Upper lobe of right lung (tissue), 1 donor: ENCODE measurements at regions not wholly inside any gene's neighbourhood (a gene's known extent, or its start where the extent isn't known, plus 50 kb on each side); places are given as distances from the start of the nearest gene placed in this dataset.
"Not testable (repeated sequence)": the region's sequence is repeated elsewhere in the genome, so short reads cannot be mapped to it uniquely, and the experiment has no call there.

ENCODE experiments used
- ATAC-seq: fragments of 200-7000 bp; cut with Tn5 transposase; one replicate; pipeline ENCODE4 v1.9.1; 2020; ENCODE audit warnings: mild to moderate bottlenecking, moderate library complexity
- DNase-seq: peaks from one replicate; pipeline ENCODE4 v3.0.0-alpha.2; 2020
- H3K27ac ChIP-seq: fragments of 200-600 bp; one replicate; pipeline ENCODE4 v1.8.0; 2022
- H3K27me3 ChIP-seq: fragments of 200-600 bp; one replicate; pipeline ENCODE4 v1.8.0; 2022; ENCODE audit warnings: mild to moderate bottlenecking
- H3K36me3 ChIP-seq: fragments of 200-600 bp; one replicate; pipeline ENCODE4 v1.8.0; 2022
- H3K4me1 ChIP-seq: fragments of 200-600 bp; one replicate; pipeline ENCODE4 v1.8.0; 2022
- H3K4me3 ChIP-seq: fragments of 200-600 bp; one replicate; pipeline ENCODE4 v1.8.0; 2022; ENCODE audit warnings: mild to moderate bottlenecking
- H3K9me3 ChIP-seq: fragments of 200-600 bp; one replicate; pipeline ENCODE4 v1.8.0; 2022
- intact Hi-C: fragments of 100-400 bp; cut with DNase I; formaldehyde crosslinking; loops from one replicate; pipeline ENCODE4 v1.11.0; 2022
- TF ChIP-seq, protein P1 (sequence below): fragments of 200-600 bp; IDR thresholded peaks from one replicate; pipeline ENCODE4 v1.8.0; 2022; ENCODE audit warnings: antibody characterized with exemption
- donor health status: DM: no; HTN: yes; CAD: no; lungs with severe emphysema.

DNA sequence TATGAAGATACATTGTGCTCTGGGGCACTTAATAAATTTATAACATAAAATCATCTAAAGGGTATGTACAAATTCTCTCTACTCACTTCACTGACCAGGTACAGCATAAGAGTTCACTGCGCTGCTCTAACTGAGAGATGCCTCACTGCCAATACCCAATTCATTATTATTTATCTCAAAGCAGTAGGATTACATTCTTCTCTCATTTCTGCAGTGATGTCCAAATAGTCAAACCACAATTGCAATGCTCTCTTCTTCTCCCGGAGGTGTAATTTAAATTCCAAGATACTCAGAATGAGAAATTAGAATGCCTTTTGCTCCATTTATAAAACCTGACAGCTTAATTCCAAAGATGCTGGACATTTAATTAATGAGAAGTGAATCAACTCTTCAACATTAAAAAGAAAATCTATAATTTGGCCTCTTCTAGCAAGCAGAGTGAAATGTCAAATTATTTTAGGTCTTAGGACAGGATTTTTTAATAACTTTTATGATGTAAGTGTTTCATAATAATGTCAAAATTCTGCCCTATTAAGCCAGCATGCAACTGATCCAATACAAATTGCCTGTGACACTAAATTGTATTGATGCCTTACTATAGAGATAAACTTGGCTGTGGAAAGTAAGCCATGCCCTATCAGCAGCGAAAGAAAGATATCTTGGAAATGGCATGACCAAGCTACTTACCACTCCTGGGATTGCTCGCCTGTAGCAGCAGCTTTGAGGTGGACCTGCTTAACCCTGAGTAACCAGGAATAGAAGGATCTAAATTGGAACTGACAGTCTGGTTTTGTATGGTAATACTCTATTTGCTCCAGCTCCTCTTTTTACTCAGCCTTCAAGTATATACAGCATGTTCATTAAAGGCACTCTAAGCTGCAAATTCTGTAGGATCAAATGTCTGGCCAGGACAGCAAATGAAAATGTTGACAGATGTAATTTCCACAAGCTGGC lies 374.2 kb upstream of the TYRP1 start:
- Histone ChIP-seq H3K4me1 (no peaks in the 10 kb centered on the region), H3K9me3 (no peaks in the 10 kb centered on the region), H3K27ac (no peak overlapping the region), H3K27me3 (no peaks in the 10 kb centered on the region), H3K36me3 (no peaks in the 10 kb centered on the region), H3K4me3 (no peak overlapping the region)
- TF ChIP-seq, protein P1, sequence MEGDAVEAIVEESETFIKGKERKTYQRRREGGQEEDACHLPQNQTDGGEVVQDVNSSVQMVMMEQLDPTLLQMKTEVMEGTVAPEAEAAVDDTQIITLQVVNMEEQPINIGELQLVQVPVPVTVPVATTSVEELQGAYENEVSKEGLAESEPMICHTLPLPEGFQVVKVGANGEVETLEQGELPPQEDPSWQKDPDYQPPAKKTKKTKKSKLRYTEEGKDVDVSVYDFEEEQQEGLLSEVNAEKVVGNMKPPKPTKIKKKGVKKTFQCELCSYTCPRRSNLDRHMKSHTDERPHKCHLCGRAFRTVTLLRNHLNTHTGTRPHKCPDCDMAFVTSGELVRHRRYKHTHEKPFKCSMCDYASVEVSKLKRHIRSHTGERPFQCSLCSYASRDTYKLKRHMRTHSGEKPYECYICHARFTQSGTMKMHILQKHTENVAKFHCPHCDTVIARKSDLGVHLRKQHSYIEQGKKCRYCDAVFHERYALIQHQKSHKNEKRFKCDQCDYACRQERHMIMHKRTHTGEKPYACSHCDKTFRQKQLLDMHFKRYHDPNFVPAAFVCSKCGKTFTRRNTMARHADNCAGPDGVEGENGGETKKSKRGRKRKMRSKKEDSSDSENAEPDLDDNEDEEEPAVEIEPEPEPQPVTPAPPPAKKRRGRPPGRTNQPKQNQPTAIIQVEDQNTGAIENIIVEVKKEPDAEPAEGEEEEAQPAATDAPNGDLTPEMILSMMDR, result no peak
- DNase-seq, result no peak
- intact Hi-C loops, result no loop called here
- no peak for ATAC-seq

DNA sequence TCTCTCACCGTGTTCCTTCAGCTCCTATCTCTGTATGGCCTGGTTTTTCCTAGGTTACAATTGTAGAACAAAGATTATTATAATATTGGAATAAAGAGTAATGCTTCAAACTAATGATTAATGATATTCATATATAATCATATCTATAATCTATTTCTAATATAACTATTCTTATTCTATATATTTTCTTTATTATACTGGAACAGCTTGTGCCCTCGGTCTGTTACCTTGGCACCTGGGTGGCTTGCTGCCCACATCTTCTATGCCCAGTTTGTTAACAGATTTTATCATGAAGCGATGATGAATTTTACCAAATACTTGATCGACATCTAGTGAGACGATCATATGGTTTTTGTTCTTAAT lies 363.6 kb upstream of the TYRP1 start:
- no peak for ATAC-seq
- intact Hi-C loops, result no loop called here

DNA sequence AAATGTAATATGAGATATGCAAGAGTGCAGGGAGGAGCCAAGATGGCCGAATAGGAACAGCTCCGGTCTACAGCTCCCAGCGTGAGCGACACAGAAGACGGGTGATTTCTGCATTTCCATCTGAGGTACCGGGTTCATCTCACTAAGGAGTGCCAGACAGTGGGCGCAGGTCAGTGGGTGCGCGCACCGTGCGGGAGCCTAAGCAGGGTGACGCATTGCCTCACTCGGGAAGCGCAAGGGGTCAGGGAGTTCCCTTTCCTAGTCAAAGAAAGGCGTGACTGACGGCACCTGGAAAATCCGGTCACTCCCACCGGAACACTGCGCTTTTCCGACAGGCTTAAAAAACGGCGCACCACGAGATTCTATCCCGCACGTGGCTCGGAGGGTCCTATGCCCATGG lies 359.2 kb upstream of the TYRP1 start:
- intact Hi-C loops, ATAC-seq, H3K4me3 ChIP-seq, H3K27me3 ChIP-seq, H3K9me3 ChIP-seq, H3K36me3 ChIP-seq, H3K27ac ChIP-seq, DNase-seq, H3K4me1 ChIP-seq: not testable (repeated sequence)

More for the DNA sequence above, 363.6 kb upstream of the TYRP1 start:
- H3K36me3 ChIP-seq, result no peaks in the 10 kb centered on the region
- H3K27ac ChIP-seq, result no peak overlapping the region
- no peak overlapping the region for H3K4me3 ChIP-seq
- TF ChIP-seq, protein P1, result no peak
- H3K27me3 ChIP-seq, result no peaks in the 10 kb centered on the region
- H3K9me3 ChIP-seq, result no peaks in the 10 kb centered on the region
- H3K4me1 ChIP-seq, result no peaks in the 10 kb centered on the region
- DNase-seq, result no peak

DNA sequence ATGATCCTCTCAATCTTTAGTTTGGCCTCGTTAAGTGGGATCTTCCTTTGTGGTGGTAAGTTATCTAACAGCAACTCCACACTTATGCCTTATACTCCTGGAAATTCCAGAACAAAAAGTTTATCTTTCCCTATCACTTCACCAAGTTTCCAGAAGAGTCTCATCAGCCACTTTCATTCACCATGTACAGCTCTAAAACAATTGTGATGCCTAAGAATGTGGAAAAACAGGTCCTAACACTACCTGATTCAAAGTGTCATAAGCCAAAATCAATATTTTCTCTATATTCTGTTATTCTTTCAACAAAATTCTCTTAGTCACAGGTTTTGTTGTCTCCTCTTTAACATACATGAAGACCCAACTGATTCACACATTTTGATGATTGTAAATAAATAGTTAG lies 342.4 kb upstream of the TYRP1 start:
- DNase-seq (no peak), ATAC-seq (no peak)
- intact Hi-C loops, result no loop called here
- Histone ChIP-seq H3K27ac (no peak overlapping the region), H3K27me3 (no peaks in the 10 kb centered on the region), H3K4me1 (no peaks in the 10 kb centered on the region), H3K36me3 (no peaks in the 10 kb centered on the region), H3K4me3 (no peak overlapping the region), H3K9me3 (no peaks in the 10 kb centered on the region)
- TF ChIP-seq, protein P1, result no peak

DNA sequence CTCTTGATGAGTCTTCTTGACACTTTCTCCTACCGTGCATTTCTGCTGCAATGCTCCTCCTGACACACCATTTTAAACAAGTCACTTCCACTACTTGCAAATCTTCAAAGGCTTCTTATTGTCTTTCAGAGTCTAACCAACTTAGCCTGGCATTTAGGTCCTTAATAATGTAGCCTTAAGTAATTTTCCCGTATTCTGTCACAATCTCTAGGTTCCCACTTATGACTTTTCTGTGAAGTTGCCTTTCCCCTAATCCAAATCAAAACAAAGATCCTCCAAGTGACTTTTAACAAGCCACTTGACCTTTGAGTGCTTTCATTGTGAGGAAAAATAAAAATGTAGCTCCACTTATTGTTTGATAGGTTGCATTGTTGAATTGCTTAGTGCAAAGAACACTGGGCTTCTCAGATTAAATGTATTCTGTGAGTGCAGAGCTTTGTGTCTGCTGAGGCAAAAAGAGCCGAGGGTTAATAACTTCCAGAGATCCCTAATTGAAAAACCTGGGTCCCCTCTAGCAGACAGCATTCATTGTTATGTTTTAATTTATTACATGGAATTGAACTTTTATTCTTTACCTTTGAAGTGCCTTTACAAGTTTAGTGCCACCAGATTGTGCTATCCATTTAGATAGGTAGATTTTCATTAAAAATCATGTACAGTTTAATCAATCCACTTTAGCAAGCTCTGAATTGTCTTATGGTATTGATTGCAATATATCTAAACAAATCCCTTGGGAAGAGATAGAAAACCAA lies 341.7 kb upstream of the TYRP1 start:
- intact Hi-C loops, result no loop called here
- Histone ChIP-seq H3K4me3 (no peak overlapping the region), H3K27me3 (no peaks in the 10 kb centered on the region), H3K27ac (no peak overlapping the region), H3K9me3 (no peaks in the 10 kb centered on the region), H3K36me3 (no peaks in the 10 kb centered on the region), H3K4me1 (no peaks in the 10 kb centered on the region)
- ATAC-seq (peak; percentile 29), DNase-seq (no peak)
- TF ChIP-seq, protein P1, result no peak

DNA sequence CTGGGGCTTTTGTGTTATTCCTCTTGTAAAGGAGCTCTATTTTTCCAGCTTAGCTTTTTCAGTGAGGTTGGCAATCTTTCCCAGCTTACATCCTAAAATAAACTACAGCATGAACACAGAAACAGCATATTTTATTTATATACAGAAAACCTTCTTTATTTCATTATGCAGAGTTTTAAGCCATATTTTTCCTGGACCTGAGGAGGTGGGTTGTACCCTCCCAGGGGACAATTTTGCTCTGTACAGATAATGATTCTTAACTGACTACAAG lies 341.2 kb upstream of the TYRP1 start:
- no peaks in the 10 kb centered on the region for H3K9me3 ChIP-seq
- no peaks in the 10 kb centered on the region for H3K4me1 ChIP-seq
- intact Hi-C loops, result no loop called here
- no peaks in the 10 kb centered on the region for H3K36me3 ChIP-seq
- no peak overlapping the region for H3K4me3 ChIP-seq
- DNase-seq (no peak), ATAC-seq (no peak)
- no peaks in the 10 kb centered on the region for H3K27me3 ChIP-seq
- no peak overlapping the region for H3K27ac ChIP-seq
- TF ChIP-seq, protein P1, result no peak
